Thoracic aorta (tissue), 2 donors: ENCODE measurements at regions not wholly inside any gene's neighbourhood (a gene's known extent, or its start where the extent isn't known, plus 50 kb on each side); places are given as distances from the start of the nearest gene placed in this dataset.

ENCODE experiments used
- ATAC-seq: fragments of 150-250 bp; one replicate; pipeline ENCODE4 v1.8.0; 2017; ENCODE audit warnings: low read depth; ENCODE audit not compliant: insufficient number of reproducible peaks, low FRiP score
- DNase-seq: peaks from one replicate; pipeline ENCODE4 v3.0.0-alpha.2; 2020; ENCODE audit warnings: low spot score
- H3K27ac ChIP-seq, 2 donors: fragments of 200-600 bp; sonication (generic); 1 replicate in 1 of 2; 2 replicates in 1 of 2; pipeline ENCODE4 v1.5.1; 2016; ENCODE audit warnings: mild to moderate bottlenecking in 2 of 2, moderate library complexity in 2 of 2
- H3K27me3 ChIP-seq: fragments of 200-600 bp; sonication (generic); replicated peaks from 2 replicates; pipeline ENCODE4 v1.6.0; 2016; ENCODE audit warnings: mild to moderate bottlenecking; ENCODE audit not compliant: insufficient read depth
- H3K36me3 ChIP-seq: fragments of 200-600 bp; sonication (generic); one replicate; pipeline ENCODE4 v1.5.1; 2016
- H3K4me1 ChIP-seq, 2 donors: fragments of 200-600 bp; sonication (generic); 1 replicate in 1 of 2; 2 replicates in 1 of 2; pipeline versions ENCODE4 v1.5.1 to v1.6.0; 2016; ENCODE audit warnings: low read depth in 2 of 2, mild to moderate bottlenecking in 1 of 2; ENCODE audit not compliant: control insufficient read depth in 1 of 2
- H3K4me3 ChIP-seq: fragments of 200-600 bp; sonication (generic); 2 replicates; pipeline ENCODE4 v1.5.1; 2016; ENCODE audit warnings: mild to moderate bottlenecking
- H3K9me3 ChIP-seq: fragments of 200-600 bp; sonication (generic); 2 replicates; pipeline ENCODE4 v1.5.1; 2016
- TF ChIP-seq, protein P1 (sequence below): fragments of 200-600 bp; sonication (generic); IDR thresholded peaks from one replicate; pipeline ENCODE4 v1.5.1; 2019; ENCODE audit warnings: antibody characterized with exemption

DNA sequence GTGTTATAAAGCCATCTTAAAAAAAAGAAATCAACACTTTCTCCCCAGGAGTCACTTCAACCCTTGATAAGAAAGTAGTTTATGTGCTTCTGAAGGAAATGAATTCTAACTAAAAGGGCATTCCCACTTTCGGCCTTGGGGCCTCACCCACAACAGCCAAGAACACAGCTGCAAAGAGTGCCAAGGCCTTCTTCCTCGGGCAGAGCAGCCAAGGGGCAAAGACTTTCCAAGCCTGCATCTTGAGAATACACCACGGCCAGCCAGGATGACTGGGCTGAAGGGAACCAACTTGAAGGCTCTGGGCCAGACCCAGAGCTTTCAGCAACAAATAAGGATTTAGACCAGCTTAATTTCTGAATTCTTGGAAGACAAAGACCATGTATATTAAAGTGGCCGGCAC, 60.4 kb upstream of the FOXN3 start:
- ATAC-seq (peak; percentile 47), DNase-seq (peak; percentile 17)
- Histone ChIP-seq H3K36me3 (no peaks in the 10 kb centered on the region), H3K9me3 (no peaks in the 10 kb centered on the region), H3K27ac (peak overlapping the region; percentile 28 to 74), H3K4me3 (peak overlapping the region; percentile 11), H3K4me1 (peaks cover 12 to 28% of the 10 kb centered on the region in 2 donors), H3K27me3 (no peaks in the 10 kb centered on the region)
- TF ChIP-seq, protein P1, sequence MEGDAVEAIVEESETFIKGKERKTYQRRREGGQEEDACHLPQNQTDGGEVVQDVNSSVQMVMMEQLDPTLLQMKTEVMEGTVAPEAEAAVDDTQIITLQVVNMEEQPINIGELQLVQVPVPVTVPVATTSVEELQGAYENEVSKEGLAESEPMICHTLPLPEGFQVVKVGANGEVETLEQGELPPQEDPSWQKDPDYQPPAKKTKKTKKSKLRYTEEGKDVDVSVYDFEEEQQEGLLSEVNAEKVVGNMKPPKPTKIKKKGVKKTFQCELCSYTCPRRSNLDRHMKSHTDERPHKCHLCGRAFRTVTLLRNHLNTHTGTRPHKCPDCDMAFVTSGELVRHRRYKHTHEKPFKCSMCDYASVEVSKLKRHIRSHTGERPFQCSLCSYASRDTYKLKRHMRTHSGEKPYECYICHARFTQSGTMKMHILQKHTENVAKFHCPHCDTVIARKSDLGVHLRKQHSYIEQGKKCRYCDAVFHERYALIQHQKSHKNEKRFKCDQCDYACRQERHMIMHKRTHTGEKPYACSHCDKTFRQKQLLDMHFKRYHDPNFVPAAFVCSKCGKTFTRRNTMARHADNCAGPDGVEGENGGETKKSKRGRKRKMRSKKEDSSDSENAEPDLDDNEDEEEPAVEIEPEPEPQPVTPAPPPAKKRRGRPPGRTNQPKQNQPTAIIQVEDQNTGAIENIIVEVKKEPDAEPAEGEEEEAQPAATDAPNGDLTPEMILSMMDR: no peak

DNA sequence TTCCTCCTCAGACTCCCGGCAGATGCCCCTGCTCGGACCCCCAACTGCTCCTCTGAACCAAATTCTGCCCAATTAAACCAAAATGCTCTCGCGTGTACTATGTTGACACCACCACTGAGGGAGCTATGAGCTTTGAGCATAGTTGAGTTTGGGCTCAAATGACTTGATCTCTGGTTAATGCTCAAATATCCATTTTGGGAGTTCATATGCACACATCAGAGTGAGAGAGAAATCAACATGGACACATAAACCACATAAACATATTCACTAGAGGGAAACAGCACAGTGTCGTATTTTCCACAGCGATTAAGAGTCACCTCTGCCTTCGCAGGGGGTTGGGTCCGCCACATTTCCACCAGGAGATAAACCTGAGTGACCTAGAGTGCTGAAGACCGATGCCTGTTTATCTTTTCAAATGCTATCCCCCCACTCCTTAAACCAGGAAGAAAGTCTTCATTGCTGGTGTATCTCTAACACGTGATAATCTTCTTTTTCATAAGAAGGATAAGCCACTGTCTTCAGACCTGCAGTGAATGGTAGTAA, 59.4 kb upstream of the FOXN3 start:
- peak overlapping the region; percentile 28 to 74 for H3K27ac ChIP-seq
- TF ChIP-seq, protein P1: no peak
- no peak overlapping the region for H3K4me3 ChIP-seq

DNA sequence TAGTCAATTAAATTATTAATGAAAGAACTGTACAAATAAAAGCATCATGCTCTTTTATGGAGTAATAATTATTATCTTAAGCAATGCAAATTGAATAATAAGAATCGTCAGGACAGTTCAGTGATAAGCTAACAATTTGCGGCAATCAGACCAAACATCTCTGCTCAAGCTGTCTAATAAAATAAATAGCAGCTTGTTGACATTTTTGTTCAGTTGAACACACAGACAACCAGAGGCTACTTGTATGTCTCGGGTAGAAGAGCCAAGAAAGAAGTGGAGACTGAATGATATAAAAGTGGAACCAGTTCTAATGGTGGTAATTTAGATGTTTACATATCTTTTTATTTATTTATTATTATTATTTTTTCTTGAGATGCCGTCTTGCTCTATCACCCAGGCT, 57.4 kb upstream of the FOXN3 start:
- no peaks in the 10 kb centered on the region for H3K36me3 ChIP-seq
- ATAC-seq (no peak), DNase-seq (no peak)
- TF ChIP-seq, protein P1: no peak
- peaks cover 28 to 38% of the 10 kb centered on the region in 2 donors for H3K4me1 ChIP-seq
- no peaks in the 10 kb centered on the region for H3K9me3 ChIP-seq
- no peak overlapping the region for H3K4me3 ChIP-seq
- H3K27ac ChIP-seq: no peak overlapping the region
- no peaks in the 10 kb centered on the region for H3K27me3 ChIP-seq

More for the DNA sequence above, 59.4 kb upstream of the FOXN3 start:
- ATAC-seq (no peak), DNase-seq (no peak)
- H3K36me3 ChIP-seq: no peaks in the 10 kb centered on the region
- no peaks in the 10 kb centered on the region for H3K9me3 ChIP-seq
- H3K4me1 ChIP-seq: peaks cover 12 to 27% of the 10 kb centered on the region in 2 donors
- no peaks in the 10 kb centered on the region for H3K27me3 ChIP-seq

DNA sequence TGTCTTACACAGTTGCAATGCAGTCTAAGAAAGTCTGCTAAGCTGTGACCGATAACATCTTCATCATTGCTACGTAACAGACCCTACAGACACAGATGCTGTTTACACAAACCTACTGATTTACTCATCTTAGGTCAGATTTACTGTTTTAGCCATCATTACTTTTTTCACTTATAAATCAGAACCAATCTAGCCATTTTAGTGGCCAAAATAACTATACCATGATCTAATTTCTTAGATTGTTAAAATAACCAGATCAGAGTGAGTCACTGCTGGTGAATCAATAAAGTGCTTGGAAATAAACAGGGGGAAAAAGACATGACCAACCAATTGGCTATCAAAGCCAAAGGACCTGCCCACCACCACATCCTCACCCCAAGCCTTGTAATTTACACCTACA, 57.0 kb upstream of the FOXN3 start:
- Histone ChIP-seq H3K27me3 (no peaks in the 10 kb centered on the region), H3K27ac (no peak overlapping the region), H3K4me3 (no peak overlapping the region), H3K9me3 (no peaks in the 10 kb centered on the region), H3K4me1 (peaks cover 30 to 43% of the 10 kb centered on the region in 2 donors), H3K36me3 (no peaks in the 10 kb centered on the region)
- DNase-seq (no peak), ATAC-seq (no peak)
- TF ChIP-seq, protein P1: no peak

DNA sequence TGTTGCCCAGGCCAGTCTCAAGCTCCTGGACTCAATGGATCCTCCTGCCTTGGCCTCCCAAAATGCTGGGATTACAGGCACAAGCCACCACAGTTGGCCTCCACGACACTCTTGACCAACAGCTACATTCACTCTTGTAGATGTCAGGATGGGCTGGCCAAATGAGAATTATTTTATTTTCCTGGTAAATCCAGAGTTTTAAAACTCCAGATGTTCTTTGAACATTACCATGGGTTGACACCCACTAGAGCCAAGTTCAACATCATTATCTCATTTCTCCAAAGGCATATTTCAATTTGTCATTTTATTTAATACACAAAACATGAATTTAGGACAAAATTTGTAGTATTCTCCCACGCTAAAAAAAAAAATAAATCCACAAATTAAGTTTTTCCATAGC, 56.5 kb upstream of the FOXN3 start:
- DNase-seq: no peak
- no peak for ATAC-seq
- Histone ChIP-seq H3K4me1 (peaks cover 30 to 44% of the 10 kb centered on the region in 2 donors), H3K4me3 (no peak overlapping the region), H3K36me3 (no peaks in the 10 kb centered on the region), H3K9me3 (no peaks in the 10 kb centered on the region), H3K27me3 (no peaks in the 10 kb centered on the region), H3K27ac (no peak overlapping the region)
- TF ChIP-seq, protein P1: no peak
